HG03521 (cell line): ENCODE measurements at regions not wholly inside any gene's neighbourhood (a gene's known extent, or its start where the extent isn't known, plus 50 kb on each side); places are given as distances from the start of the nearest gene placed in this dataset.
"Not testable (repeated sequence)": the region's sequence is repeated elsewhere in the genome, so short reads cannot be mapped to it uniquely, and the experiment has no call there.

Source experiments
- ATAC-seq: cut with Tn5 transposase; IDR thresholded peaks from one replicate; pipeline ENCODE4 v1.9.1; 2021; ENCODE audit warnings: mild to moderate bottlenecking, moderate library complexity; ENCODE audit not compliant: unreplicated experiment

DNA sequence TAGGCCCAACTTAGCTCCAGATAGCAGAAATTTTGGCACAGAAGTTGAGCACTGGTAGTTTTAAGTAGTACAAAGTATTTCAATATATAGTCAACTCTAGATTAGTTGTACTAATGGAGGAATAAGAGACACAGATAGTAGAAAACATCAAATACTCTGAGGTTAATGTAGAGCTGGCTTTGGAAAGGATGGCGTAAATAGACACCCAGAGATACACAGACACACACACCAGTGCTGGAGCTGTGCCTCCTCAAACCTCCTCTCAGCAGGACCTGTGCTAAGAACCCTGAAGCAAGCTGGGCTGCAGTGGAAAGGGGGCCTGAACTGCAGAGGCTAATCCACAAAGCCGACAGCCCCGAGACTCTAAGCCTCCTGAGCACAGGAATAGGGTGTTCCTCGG, 67.0 kb upstream of the EDEM3 start:
- no peak for ATAC-seq

DNA sequence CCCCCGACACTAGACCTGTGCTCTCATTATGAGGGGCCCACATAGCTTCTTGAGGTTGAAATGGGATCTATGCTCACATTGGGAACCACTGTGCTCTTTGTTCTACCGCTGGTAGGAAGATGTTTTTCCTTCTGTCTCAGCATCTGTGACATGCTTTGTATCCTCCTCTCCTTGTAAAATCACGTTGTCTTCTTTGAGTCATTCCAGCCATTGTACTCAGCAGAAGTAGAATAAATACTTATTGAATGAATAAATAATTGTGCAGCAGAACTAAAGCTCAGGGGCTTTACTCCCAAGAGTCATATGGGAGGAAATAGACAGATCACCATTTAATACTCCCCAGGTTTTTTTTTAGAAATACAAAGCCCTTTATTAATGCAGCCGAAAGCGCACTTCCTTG, 66.3 kb upstream of the EDEM3 start:
- ATAC-seq: no peak

DNA sequence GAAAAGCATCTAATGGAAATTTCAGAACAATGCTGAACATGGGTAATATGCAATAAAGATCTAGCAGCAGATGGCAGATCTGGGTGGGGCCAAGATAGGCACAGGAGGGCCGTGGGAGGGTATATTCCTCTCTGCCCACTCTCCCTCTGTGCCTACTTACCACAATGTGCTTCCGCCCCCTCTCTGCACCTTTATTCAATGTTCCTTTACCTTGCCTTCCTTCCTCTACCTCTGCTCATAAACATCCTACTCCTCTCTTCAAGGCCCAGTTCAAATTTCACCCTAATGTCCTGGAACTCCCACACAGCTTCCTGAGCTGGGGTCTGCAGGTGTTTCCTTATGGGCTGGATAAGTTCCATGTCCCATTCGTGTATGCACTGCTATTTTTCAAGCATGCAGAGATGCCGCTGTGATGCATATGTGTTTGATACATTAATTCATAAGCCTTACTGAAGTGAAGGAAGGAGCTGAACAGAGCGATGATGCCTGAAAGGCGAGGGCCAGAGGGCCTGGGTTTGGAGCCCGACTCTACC, 65.6 kb upstream of the EDEM3 start:
- ATAC-seq: no peak

DNA sequence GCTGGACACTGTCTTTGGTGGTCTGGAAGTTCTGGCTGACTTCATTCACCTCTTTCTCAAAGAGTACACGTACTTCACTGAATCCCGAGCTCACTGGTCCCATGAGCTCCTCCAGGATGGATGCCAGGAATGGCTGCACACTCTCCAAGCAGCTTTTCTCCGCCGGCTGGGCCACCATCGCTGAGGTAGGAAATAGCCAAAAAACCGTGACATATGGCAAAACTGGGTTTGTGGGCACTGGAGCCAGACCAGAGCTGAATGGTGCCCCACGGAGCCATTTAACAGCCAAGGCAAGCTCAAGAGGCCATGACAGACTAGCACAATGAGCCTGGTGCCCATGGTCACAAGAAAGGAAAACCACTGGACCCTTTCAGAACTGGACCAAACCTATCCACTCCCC, 64.0 kb upstream of the EDEM3 start:
- no peak for ATAC-seq

DNA sequence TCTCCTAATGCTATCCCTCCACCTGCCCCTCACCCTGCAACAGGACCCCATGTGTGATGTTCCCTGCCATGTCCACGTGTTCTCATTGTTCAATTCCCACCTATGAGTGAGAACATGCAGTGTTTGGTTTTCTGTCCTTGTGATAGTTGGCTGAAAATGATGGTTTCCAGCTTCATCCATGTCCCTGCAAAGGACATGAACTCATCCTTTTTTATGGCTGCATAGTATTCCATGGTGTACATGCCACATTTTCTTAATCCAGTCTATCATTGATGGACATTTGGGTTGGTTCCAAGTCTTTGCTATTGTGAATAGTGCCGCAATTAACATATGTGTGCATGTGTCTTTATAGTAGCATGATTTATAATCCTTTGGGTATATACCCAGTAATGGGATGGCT, 62.3 kb upstream of the EDEM3 start:
- ATAC-seq: not testable (repeated sequence)

- ATAC-seq: no peak
Measured at GRCh38 chr1:184813528-184814089, 59.0 kb upstream of the EDEM3 start.

DNA sequence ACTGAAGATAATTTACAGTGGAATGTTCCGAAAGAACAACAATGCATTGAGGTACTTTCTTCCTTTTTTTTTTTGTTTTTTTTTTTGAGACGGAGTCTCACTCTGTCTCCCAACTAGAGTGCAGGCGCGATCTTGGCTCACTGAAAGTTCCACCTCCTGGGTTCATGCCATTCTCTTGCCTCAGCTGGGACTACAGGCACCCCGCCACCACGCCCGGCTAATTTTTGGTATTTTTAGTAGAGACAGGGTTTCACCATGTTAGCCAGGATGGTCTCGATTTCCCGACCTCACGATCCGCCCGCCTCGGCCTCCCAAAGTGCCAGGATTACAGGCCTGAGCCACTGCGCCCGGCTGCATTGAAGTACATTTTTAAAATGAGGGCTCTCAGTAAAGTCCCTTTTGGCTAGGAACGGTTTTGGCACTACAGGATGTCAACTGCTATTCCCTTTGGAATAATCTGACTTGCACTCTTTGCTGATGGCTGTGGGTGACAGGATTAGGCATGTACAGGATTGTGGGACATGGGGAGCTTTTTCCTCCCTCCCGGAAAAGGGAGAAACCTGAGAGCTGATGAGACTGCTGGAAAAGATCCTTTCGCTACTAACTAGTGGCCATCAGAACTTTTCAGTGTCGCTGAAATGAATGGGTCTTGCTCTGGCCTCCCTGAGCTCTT, 56.9 kb upstream of the EDEM3 start:
- no peak for ATAC-seq

DNA sequence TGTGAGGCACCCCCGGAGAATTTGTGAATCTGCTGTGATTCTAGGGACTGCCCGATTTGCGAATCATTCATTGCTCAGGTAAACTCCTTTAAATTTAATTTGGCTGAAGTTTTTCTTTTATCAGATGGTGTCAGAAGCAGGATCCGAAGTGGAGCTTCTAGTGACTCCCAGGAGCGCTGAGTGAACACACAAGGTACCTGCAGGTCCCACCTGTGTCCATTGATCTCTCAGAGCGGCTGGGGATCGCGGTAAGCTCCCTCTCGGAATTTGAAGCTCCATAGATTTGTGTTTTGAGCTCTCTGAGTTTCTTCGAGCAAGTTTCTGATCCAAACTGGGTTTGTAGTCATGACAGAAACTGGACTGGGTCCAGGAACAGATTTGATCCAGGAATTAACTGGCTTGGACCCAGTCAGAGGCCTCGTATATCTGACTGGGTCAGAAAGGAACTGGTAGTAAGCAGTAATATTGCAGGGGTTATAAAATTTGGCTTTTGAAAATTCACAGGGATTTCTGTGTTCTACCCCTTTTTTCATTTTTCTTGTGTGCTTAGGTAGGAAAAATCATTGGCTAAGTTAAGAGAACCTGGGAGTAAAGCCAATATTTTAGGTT, 56.2 kb upstream of the EDEM3 start:
- no peak for ATAC-seq

DNA sequence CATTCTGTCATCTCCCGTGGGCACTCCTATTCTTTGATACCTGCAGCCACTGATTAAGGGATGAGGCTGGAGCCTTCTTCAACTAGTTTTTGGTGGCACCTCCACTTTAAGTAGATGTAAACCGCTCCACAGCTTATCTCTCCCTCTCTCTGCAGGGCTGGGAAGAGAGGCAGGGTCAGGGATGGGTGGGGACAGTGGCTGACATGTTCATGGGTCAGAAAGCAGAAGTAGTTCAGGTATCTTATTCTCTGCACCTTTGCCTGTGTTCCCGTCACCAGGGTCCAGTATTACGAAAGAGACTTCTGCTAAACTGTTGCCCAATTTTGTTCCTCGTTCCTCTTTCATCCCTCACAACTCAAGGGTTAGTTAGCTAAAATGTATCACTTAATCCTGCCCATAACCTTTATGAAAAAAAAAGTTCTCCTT, 51.7 kb upstream of the EDEM3 start:
- ATAC-seq: no peak

DNA sequence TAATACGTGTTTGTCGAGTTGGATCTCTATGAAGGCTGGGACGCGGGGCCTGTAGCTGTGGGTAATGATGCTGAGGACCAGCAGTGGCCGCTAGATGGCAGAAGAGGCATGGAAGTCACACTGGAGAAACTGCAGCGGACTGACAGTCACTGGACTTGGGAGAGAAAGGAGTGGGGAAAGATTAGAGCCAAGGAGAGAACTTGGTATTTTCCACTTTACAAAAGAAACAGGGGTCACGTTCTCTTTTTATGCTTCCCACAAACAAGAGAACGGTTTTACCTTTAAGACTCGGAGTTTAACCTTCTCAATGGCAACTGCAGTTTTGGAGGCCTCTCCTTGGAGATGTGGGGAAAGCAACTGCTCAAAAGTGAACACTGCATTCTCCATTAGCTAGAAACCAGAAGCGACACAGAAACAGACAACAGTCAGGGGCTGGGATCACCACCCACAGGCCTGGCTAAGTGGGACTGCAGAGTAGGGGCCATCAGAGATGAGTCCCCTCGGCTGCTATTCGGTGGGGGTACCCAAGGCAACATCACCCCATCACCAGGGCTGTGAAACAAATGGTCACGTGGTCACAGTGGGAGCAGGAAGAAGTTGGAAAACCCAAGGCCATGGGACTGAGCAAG, 51.1 kb upstream of the EDEM3 start:
- ATAC-seq: peak; percentile 81
